GM19239 (cell line): ENCODE measurements at regions not wholly inside any gene's neighbourhood (a gene's known extent, or its start where the extent isn't known, plus 50 kb on each side); places are given as distances from the start of the nearest gene placed in this dataset.

Experiments
- DNase-seq: peaks from one replicate; pipeline ENCODE4 v3.0.0; 2011; ENCODE audit warnings: low spot score; ENCODE audit not compliant: insufficient read length
- FAIRE-seq: peaks from 2 replicates; lab custom pipeline; 2011; peaks lifted over from hg19 to GRCh38; lab: Jason Lieb, UNC

DNA sequence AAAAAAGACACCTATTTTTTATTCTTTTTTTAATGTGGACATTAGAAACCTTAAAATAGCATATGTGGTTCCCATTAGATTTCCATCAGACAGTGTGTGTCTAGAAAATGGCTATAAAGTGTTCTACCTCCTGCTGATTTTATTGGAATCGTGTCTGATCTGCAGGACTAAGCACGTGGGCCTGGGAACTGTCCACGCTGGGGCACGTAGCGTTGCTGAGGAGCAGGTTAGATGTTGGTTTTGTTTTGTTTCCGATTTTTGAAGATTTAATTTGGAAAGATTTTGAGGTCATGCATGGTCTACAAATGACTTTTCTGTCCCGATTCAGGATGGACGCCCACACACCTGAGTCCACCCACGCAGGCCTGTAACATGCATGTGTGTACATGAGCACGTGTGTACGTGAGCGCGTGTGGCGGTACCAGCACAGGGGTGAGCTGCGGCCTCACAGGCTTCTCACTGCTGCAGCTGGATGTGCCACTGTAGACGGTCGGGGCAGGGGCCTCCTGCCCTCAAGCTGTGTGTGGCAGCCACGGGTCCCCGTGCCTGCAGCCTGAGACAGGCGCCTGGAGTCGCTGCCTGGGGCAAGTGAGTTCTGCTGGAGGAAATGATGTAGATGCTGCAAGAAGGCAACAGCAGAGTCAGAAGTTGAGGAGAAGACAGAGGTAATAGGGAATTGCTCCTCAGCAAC lies 99.7 kb upstream of the CTDP1 start:
- FAIRE-seq (no peak), DNase-seq (no peak)

DNA sequence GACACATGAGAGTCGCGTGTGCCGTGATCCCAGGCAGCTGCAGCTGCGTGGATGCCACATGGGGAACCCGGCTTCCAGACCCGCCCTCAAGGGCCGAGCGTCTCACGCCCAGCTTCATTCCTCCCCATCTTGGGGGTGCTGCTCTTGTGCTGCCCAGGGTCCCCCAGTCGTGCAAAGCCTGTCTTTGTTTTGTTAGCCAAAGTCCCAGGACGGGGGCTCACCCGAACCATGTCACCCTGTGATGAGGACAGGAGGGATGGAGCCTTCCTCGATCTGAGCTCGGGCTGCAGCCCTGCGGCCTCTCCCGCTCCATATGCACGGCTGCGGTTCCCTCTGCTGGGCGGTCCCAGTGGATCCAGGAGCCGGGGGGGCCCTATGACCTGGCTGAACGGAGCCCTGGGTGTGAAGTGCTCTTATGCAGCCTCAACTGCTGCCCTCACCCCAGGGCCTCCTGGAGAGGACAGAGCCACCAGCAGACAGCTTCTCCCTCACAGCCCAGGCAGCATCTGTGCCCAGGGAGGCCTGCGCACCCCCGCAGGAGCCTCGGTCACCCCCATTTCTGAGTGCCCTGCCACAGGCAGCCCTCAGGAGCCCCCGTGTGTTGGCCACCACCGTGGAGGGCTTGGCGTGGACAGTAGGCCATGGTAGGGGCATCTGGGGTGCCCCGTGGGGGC lies 99.0 kb upstream of the CTDP1 start:
- no peak for FAIRE-seq
- no peak for DNase-seq

DNA sequence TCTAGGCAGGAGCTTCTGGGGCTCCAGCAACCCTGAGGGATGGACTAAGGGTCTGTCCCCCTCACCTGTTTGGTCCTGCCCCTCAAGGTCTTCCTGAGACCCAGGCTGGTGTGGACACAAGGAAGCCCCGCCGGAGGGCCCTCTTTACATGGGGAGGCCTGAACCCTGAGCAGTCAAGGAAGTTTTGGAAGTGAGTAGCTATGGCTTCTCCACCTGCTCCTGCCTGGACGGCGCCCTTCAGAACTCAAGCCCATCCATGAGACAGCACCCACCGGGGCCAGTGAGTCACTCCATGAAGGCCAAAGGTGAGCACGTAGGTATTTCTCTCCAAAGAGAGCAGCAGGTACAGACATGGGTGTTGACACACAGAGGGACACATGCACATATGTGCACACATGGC lies 98.2 kb upstream of the CTDP1 start:
- DNase-seq: no peak
- FAIRE-seq: no peak

DNA sequence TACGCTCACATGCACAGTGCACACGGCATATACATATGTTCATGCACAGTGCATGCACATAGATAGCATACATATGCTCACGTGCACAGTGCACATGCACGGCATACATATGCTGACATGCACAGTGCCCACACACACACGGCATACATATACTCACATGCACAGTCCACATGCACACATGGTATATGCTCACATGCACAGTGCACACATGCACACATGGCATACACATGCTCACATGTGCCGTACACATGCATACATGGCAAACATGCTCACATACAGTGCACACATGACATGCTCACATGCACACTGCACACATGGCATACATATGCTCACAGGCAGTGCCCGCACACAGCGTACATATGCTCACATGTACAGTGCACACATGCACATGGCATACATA lies 97.7 kb upstream of the CTDP1 start:
- FAIRE-seq: no peak
- DNase-seq: no peak

DNA sequence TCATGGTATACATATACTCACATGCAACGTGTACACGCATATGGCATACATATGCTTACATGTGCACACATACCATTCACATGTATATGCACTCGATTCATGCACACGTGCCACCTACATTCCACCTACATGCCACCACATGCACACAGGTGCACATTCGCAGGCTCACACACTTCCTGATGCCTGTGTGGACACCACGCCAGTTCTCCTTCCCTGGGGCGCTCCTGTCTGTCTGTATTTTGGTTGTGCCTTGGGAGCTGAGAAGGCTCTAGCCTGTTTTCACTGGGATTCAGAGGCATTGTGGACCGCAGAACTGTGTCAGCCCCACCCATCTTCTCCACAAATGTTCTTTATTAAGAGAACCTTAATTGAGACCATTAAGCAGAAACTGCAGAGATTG lies 96.6 kb upstream of the CTDP1 start:
- no peak for FAIRE-seq
- DNase-seq: no peak

DNA sequence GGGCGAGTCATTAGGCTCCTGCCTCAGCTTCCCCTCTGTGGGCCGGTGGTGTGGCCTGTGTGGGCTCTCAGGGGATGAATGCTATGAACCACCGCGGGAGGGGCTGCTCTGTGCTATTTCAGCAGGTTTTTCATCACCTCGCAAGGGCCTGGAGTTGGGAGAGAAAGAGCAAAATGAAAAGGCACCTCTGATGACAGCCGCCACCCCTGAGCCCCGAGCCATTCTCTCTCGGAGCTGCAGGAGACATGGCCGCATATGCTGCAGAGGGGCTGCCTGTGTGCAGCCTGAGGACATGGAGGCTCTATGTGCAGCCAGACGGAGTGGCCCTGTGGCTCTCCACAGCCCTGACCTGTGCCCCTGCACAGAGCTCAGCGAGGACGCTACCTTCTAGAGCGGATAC lies 96.2 kb upstream of the CTDP1 start:
- no peak for FAIRE-seq
- DNase-seq: no peak

DNA sequence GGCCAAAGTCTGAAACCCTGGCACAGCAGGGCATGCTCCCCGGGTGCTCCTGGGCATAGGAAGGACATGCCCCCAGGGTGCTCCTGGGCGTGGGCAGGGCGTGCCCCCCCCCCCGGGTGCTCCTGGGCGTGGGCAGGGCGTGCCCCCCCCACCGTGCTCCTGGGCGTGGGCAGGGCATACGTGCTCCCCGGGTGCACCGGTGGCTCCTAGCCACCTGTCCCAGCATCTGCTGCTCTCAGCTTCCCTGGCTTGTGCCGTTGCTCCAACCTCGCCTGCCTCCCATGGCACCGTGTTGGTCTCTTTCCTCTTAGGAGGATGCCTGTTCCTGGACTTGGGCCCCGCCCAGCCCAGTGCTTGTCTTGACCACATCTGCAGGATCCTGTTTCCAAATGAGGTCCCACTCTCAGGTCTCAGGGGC lies 95.6 kb upstream of the CTDP1 start:
- no peak for DNase-seq
- no peak for FAIRE-seq

DNA sequence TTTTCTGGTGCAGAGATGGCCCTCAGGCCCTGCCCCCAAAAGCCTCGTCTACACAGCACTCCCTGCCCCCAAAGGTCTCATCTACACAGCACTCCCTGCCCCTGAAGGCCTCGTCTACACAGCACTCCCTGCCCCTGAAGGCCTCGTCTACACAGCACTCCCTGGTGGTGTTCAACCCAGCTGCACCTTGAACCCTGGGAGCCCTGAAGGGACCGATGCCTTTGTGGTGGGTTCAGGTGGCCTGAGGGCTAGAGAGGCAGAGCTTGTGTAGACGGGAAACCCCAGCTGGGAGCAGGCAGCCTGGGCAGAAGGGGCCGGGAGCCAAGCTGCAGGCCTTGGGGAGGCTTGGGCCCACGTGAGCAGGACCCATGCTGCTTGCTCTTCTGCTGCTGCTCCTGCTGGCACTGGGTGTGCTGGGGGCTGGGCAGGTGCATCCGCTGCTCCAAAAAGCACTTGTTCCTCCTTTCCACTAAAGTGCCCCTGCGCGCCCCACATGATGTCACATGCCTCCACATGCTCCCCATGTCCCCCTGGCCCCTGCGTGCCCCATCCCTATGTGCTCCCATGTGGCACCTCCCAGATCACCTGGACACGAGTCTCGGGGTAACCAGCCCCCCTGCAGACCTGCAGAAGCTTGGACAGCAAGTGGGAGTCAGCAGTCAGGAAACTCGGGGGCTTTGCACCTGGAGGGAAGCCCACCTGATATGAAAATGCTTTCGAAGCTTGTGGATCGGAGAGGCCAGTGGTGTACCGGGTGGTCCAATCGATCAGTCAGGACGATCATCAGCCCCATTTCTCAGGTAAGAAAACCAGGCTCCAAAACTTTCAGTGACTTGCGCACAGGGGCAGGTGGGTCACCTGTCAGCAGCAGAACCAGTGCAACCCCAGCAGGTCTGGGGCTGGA lies 94.9 kb upstream of the CTDP1 start:
- no peak for FAIRE-seq
- DNase-seq: no peak

DNA sequence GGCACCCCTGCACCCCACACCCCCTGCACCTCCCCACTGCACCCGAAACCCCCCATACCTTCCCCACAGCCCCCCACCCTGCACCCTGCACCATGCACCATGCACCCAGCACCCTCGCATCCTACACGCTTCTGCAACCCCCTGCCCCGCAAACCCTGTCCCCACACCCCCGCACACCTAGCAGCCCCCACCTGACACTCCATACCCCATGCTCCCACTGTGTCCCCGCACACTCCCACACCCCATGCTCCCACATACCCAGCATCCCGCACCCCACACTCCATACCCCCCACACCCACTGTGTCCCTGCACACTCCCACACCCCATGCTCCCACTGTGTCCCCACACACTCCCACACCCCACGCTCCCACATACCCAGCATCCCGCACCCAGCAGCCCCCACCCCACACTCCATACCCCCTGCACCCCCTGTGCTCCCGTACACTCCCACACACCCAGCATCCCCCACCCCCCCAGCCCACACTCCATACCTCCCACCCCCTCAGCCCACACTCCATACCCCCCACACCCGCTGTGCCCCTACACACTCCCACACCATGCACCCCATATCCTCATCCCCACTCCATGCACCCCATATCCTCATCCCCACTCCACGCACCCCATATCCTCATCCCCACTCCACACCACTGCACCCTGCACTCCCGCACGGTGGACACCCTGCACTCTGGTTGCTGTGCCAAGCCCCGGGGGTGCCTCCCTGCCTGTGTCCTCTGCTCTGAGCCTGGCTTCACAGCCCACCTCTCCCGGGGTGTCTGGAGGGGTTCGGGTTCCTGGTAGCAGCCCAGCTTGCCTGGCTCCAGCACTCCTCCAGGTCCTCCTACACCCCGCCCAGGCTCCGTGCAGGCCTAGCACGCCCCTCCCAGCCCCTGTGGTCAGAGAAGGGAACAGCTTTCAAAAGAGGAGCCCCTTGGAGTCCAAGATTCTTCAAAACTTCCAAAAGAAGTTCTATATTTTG lies 93.9 kb upstream of the CTDP1 start:
- DNase-seq: no peak
- no peak for FAIRE-seq

DNA sequence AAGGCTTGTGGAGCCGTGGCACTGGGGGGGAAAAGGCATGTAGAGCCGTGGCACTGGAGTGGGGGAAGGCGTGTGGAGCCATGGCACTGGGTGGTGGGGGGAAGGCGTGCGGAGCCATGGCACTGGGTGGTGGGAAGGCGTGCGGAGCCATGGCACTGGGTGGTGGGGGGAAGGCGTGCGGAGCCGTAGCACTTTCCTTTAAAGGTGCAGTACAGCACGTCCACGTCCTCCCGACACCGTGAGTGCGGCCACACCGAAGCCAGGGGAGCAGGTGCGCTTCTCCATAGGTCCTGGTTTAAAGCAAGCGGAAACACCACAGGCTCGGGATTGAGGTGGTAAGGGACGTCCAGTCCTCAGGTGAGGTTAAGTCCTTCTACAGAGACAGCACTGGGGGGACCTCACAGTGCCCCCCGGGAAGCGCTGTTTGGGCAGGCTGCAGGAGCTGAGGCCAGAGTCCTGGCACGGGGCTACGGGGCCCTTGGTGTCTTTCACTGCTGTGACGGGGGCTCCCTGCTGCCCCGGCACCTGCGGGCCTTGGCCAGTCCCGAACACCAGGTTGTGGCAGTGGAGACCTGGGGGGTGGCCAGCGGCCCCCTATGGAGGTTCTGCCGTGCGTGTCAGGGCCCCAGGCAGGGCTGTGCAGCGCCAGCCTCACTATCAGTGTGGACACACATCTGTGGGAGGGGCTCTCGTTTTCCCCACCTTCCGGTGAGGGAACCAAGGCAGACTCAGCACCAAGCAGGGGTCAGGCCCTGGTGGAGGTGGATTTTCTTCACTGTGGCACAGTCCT lies 93.0 kb upstream of the CTDP1 start:
- no peak for DNase-seq
- FAIRE-seq: no peak

DNA sequence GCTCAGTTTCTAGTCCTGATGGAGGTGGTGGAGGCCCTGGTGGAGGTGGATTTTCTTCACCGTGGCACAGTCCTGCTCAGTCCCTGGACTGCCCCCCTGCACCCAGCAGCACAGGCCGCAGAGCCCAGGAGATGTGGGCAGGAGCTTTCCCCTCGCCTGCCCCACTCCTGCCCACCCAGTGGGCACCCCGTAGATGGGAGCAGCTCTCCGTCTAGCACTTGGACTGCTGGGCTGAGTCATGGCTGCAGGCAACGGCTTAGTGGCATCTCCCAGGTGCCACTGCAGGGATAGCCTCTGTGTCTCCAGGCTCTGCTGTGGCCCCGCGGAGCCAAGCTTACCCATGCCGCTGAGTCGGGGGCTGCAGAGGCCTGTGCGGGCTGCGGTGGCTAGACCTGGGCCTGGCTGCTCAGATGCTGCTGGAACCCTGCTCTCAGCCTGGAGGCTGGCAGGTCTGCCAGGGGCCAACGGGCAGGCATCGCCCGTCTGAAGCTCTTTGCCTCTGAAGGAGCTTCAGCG lies 92.3 kb upstream of the CTDP1 start:
- DNase-seq: no peak
- FAIRE-seq: no peak

DNA sequence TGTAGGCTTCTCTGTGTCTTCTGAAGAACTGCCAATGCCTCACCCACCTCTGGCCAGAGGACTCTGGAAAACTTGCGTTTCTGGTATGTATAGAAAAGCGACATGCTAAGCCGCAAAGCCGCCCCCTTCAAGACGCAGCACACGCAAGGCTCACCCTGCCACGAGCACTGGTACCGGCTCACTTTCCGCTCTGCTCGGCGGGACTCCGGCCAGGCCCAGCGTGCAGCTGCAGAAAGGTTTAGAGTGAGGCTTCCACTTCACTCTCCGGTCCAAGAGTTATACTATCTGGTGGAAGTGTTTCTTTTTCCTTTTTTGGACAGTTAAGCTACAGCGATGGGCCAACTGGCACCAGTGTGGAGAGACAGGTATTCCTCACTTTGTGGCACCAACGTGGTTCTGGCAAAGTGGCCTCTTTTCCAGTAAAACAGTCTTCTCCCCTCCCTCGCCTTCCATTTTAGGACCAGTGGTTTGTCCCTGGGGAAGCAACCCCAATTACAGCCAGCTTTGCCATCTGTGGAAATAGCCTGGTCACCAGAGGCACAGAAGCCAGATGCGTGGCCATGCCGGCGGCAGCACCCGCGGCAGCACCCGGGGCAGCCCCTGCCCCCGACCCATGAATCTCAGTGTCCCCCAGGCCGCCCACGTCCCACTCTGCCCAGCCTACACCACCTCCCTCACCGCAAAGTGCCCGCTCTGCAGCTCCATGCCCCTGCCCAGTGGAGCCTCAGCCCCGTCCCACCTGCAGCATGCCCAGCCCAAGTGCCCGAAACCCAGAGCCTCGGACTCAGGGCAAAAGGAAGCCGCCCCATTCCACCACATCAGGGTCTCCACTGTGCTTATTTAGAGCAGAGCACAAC lies 91.6 kb upstream of the CTDP1 start:
- no peak for FAIRE-seq
- DNase-seq: no peak

DNA sequence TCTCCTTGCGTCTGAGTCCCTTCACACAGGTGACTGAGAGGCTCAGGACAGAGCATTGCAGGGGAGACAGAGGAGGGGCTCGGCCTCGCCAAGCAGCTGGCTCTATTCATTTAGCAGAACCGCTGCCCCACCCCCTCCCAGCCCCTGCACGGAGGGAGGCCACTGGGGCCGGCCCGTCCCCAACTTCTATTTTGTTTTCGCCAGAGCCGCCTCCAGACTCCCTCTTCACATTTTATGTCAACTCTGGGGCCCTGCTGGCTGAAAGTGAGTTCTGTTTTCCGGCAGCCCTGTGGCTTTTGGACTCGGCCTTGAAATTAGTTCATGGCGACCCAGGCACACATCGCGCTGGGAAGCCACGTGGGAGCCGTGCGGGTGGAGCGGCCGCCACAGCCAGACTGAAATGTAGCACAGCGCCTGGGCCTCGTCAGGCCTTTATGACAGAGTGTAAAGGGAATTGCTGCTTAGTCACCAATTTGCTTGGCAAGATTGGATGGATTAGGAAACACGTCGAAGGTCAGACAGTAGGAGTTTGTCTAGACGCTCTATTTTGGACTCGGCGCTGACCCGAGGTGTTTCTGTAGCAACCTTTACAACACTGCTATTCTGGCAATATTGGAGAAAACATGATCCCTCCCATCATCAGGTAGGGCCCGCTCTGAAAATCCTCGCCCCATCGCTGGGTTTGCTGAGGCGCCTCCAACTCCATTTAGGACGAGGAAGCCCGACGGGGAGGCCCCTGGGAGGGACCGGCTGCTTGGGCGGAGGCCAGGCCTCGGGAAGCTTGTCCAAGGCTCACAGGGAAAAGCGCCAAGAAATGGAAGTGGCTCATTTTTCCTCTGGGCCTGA lies 90.7 kb upstream of the CTDP1 start:
- DNase-seq (no peak), FAIRE-seq (no peak)

DNA sequence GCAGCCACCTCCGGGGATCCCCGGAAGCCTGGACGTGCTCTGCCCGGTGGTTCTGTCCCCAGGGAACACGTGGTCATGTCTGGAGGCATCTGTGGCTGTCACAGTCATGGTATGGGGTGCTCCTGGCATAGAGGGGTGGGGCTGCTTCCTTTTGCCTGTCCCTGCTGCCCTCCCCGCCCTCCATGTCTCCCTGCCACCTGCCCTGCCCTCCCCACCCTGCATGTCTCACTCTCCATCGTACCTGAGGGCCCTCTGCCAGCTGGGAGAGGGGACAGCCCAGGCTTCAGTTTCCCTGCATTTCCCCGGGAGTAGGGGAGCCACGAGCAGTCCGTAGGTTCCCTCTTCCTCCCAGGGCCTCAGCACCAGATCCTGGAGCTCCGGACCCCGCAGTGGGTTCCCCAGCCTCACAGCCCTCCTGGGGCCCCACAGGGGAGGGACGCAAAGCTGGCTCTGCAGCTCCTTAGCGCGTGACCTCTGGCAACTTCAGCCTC lies 90.0 kb upstream of the CTDP1 start:
- FAIRE-seq (no peak), DNase-seq (no peak)

DNA sequence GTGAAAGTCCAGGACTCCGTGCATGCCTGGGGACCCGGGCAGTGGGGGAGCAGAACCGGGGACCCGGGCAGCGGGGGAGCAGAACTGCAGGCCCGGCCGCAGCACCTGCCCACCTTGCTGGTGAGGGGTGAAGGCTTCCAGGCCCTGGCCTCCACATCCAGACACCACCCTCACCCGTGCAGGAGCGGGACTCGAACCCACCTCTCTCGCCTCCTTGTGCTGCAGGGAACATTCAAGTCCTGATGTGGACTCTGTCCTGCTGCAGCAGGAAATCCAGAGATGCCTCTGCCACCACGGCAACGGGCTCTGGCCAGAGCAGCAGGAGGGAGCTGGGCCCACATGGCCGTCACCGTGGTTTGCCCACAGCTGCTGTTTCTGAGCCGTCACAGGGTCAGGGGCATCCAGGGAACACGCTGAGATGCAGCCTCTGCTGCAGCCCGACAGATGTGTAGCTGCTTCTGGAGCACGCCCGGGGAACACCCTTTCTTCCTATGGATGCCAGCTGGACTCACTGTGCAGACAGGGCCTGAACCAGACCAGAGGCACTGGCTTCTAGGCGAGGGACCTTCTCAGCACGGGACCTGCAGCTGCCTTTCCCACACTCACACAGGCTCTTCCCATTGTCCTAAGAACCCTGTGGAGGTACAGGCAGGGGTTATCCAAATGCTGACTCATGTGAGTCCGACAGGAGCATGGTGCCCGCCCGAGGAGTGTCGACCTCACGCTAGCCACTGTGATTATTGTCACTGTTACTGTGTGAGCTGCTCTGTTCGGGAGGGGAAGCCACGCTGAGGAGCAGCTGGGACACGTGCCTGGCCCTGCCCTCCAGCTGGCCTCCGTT lies 89.2 kb upstream of the CTDP1 start:
- DNase-seq (no peak), FAIRE-seq (no peak)

DNA sequence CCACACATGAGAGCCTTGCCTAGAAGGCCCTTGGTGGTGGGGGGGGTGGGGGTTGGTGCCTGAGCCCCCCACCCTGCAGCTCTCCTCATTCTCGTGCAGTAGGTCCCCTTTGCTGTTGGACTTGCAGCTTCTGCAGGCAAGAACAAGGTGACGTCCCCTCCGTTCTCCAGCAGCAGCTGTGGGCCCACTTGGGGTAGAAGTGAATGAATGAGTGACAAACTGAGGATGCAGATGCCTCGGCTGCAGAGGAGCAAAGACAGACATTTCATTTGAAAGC lies 88.6 kb upstream of the CTDP1 start:
- FAIRE-seq: no peak
- DNase-seq: no peak
